Tibial artery (tissue), 4 donors: ENCODE measurements at regions not wholly inside any gene's neighbourhood (a gene's known extent, or its start where the extent isn't known, plus 50 kb on each side); places are given as distances from the start of the nearest gene placed in this dataset.

Source experiments
- DNase-seq, 2 donors: peaks; one replicate each; pipeline ENCODE4 v3.0.0-alpha.2; 2019
- H3K27ac ChIP-seq, 2 donors: fragments of 200-600 bp; sonication (generic) in 1 of 2; 1 replicate in 1 of 2; 2 replicates in 1 of 2; pipeline ENCODE4 v1.5.1; 2018 to 2019; ENCODE audit warnings: mild to moderate bottlenecking in 1 of 2
- H3K27me3 ChIP-seq, 2 donors: fragments of 200-600 bp; sonication (generic) in 1 of 2; one replicate each; pipeline versions ENCODE4 v1.5.1 to v1.6.0; 2016 to 2019
- H3K36me3 ChIP-seq, 3 donors: fragments of 200-600 bp; sonication (generic) in 2 of 3; one replicate each; pipeline ENCODE4 v1.5.1; 2016 to 2019; ENCODE audit warnings: mild to moderate bottlenecking in 2 of 3
- H3K4me1 ChIP-seq, 4 donors: fragments of 200-600 bp; sonication (generic) in 2 of 4; 1 replicate in 3 of 4; 2 replicates in 1 of 4; pipeline ENCODE4 v1.5.1; 2016 to 2019
- H3K4me3 ChIP-seq, 2 donors: fragments of 200-600 bp; sonication (generic) in 1 of 2; 1 replicate in 1 of 2; 2 replicates in 1 of 2; pipeline ENCODE4 v1.5.1; 2018 to 2019; ENCODE audit warnings: mild to moderate bottlenecking in 2 of 2
- H3K9me3 ChIP-seq, 3 donors: fragments of 200-600 bp; sonication (generic) in 1 of 3; one replicate each; pipeline ENCODE4 v1.5.1; 2016 to 2019
- intact Hi-C: fragments of 100-400 bp; cut with DNase I; formaldehyde crosslinking; loops from one replicate; pipeline ENCODE4 v1.15.0; 2023; ENCODE audit warnings: low total_unique reads
- TF ChIP-seq, protein P1 (sequence below), 2 experiments: fragments of 200-600 bp in 1 of 2; fragments of 450-650 bp in 1 of 2; IDR thresholded peaks; one replicate each; pipeline ENCODE4 v1.5.1; 2017 to 2019; ENCODE audit warnings: antibody characterized with exemption in 2 of 2, mild to moderate bottlenecking in 1 of 2, moderate library complexity in 1 of 2

DNA sequence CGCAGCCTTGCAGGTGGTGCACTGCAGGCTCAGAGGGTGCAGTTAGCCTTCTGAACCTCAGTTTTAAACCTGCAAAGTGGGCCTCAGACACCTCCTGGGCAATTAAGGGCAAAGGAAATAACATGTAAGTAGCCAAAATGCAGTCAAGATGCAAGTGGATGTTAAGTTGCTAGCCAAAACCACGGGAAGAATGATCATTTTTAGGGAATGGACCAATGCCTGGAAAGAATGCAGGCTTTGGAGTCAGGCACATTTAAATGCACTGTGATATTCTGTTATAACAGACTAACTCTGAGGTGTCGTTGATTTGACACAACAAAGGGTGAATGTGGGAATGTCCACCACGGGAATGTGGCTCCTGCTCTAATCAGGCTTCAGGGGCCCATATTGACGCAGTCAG lies 57.9 kb upstream of the PTGFRN start:
- Histone ChIP-seq H3K4me1 (peaks cover 0 to 18% (median 13%) of the 10 kb centered on the region in 4 donors), H3K9me3 (no peaks in the 10 kb centered on the region), H3K4me3 (no peak overlapping the region), H3K27ac (no peak overlapping the region), H3K27me3 (no peaks in the 10 kb centered on the region), H3K36me3 (no peaks in the 10 kb centered on the region)
- intact Hi-C loops = no loop called here
- TF ChIP-seq, protein P1, sequence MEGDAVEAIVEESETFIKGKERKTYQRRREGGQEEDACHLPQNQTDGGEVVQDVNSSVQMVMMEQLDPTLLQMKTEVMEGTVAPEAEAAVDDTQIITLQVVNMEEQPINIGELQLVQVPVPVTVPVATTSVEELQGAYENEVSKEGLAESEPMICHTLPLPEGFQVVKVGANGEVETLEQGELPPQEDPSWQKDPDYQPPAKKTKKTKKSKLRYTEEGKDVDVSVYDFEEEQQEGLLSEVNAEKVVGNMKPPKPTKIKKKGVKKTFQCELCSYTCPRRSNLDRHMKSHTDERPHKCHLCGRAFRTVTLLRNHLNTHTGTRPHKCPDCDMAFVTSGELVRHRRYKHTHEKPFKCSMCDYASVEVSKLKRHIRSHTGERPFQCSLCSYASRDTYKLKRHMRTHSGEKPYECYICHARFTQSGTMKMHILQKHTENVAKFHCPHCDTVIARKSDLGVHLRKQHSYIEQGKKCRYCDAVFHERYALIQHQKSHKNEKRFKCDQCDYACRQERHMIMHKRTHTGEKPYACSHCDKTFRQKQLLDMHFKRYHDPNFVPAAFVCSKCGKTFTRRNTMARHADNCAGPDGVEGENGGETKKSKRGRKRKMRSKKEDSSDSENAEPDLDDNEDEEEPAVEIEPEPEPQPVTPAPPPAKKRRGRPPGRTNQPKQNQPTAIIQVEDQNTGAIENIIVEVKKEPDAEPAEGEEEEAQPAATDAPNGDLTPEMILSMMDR (IDR thresholded peaks at IDR 0.05) = no peak
- no peak for DNase-seq

DNA sequence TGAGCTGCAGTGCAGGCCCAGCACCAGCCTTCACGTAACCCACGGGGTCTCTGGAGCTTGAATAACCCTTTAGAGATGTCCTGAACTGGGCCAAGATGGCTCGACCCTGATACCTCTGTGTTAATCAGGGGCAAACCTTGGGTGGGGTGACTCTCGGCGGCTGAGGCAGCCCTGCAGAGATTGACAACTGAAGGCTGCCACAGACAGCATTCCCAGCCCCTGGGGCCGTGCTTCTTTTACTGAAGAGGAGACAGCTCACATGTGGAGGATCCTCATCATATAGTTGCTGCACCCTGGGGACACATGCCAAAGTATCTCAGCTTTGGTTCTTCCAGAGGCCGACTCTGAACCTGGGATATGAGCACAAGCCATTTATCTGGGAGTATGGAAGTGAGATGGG lies 57.3 kb upstream of the PTGFRN start:
- no peak for DNase-seq
- intact Hi-C loops = no loop called here
- Histone ChIP-seq H3K36me3 (no peaks in the 10 kb centered on the region), H3K4me1 (peaks cover 0 to 18% (median 13%) of the 10 kb centered on the region in 4 donors), H3K9me3 (no peaks in the 10 kb centered on the region), H3K27me3 (no peaks in the 10 kb centered on the region), H3K27ac (no peak overlapping the region), H3K4me3 (no peak overlapping the region)
- TF ChIP-seq, protein P1 (IDR thresholded peaks at IDR 0.05) = no peak

DNA sequence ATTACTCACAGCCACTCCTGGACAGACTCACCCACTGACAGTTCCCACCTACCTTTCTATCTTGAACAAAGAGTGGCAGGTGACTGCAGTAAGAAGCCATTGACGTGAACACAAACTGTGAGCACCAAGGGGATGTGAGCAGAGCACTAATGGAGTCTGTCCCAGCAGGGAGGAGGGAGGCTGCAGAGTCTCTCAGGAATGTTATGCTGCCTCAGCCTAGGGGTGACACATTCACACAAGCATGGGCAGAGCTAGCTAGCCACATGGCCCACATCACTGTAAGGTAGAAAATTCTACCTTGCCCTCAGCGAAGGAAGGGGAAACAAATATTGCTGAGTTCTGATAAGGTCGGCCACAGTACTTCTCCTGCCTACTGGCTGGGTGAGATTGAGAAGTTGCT lies 56.8 kb upstream of the PTGFRN start:
- Histone ChIP-seq H3K27ac (no peak overlapping the region), H3K4me1 (peaks cover 0 to 18% (median 13%) of the 10 kb centered on the region in 4 donors), H3K4me3 (no peak overlapping the region), H3K36me3 (no peaks in the 10 kb centered on the region), H3K9me3 (no peaks in the 10 kb centered on the region), H3K27me3 (no peaks in the 10 kb centered on the region)
- TF ChIP-seq, protein P1 (IDR thresholded peaks at IDR 0.05) = no peak
- DNase-seq = no peak
- intact Hi-C loops = no loop called here

DNA sequence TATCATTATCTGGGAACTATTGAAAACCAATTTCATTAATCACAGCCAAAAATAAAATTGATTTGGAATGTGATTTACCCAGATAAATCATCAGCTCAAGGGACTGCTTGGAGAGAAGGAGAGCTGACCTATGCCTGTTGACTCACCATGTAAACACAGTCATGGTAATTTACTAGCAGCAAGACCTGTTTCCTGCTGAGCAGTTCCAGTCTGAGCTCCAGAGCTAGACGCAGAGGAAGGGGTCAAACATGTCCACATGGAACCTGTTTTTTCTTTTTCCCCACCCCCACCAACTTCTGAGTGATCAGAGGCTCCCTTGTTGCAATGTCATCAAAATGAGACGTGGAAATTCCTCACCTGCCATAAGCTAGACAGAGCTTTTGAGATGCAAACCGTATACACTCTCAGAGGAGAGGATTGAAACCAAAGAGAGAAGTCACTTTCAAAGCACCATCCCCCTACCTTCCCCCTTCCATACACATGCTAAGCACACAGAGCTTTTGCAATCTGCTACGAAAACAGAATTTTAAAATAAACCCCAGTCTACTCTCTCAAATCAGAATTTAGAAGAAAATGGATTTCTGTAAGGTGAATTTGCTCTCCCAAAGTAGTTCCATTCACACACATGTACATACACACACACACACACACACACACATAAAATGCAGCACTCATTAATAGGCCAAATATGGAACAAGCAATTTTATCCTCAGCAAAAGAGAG lies 55.9 kb upstream of the PTGFRN start:
- Histone ChIP-seq H3K4me3 (no peak overlapping the region), H3K36me3 (no peaks in the 10 kb centered on the region), H3K27ac (no peak overlapping the region), H3K27me3 (no peaks in the 10 kb centered on the region), H3K9me3 (no peaks in the 10 kb centered on the region), H3K4me1 (peaks cover 0 to 18% (median 13%) of the 10 kb centered on the region in 4 donors)
- intact Hi-C loops = no loop called here
- no peak for DNase-seq
- TF ChIP-seq, protein P1 (IDR thresholded peaks at IDR 0.05) = no peak

DNA sequence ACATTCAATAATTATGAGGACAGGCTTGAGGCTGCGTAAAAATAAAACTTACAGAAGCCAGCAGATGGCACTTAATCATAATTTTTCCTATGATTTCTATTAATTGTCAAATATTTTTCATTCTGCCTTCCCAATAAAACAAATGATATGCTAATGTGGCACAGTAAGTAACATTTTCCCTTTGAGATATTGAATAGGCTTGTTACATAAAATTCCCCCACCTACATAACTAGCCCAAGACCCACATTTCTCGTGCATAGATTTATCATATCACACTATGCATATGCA lies 55.4 kb upstream of the PTGFRN start:
- no peaks in the 10 kb centered on the region for H3K27me3 ChIP-seq
- peaks cover 0 to 18% (median 13%) of the 10 kb centered on the region in 4 donors for H3K4me1 ChIP-seq
- no peaks in the 10 kb centered on the region for H3K9me3 ChIP-seq
- H3K27ac ChIP-seq = no peak overlapping the region
- no peaks in the 10 kb centered on the region for H3K36me3 ChIP-seq
- intact Hi-C loops = no loop called here
- no peak overlapping the region for H3K4me3 ChIP-seq
- TF ChIP-seq, protein P1 (IDR thresholded peaks at IDR 0.05) = no peak
- DNase-seq = no peak

DNA sequence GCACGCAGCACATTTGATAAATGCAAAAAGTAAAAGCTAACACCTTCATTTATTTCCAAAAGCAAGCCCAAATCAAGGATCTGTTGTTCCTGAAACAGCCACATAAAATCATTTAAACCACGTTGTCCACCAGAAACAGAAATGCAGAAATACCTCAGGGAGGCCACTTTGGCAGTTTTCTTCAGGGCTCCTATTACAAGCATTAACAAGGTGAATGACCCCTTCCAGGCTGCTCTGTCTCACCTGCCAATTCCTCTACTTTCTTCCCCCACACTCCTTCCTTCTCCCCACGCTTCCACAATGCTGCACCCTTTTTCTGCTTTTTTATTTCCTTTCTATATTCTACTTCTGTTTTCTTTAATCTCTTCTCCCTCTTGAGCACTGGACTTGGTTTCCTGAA lies 55.0 kb upstream of the PTGFRN start:
- H3K4me3 ChIP-seq = no peak overlapping the region
- no peak overlapping the region for H3K27ac ChIP-seq
- no peaks in the 10 kb centered on the region for H3K9me3 ChIP-seq
- no peaks in the 10 kb centered on the region for H3K27me3 ChIP-seq
- DNase-seq = no peak
- H3K4me1 ChIP-seq = peaks cover 0 to 18% (median 13%) of the 10 kb centered on the region in 4 donors
- H3K36me3 ChIP-seq = no peaks in the 10 kb centered on the region
- intact Hi-C loops = no loop called here
- TF ChIP-seq, protein P1 (IDR thresholded peaks at IDR 0.05) = no peak
